Natural killer cell (primary cell): ENCODE measurements at regions not wholly inside any gene's neighbourhood (a gene's known extent, or its start where the extent isn't known, plus 50 kb on each side); places are given as distances from the start of the nearest gene placed in this dataset.

Experiments
- ATAC-seq, 3 donors: fragments of 150-1000 bp in 2 of 3; fragments of 200-7000 bp in 1 of 3; cut with Tn5 transposase; 1 replicate in 1 of 3; 2 replicates in 2 of 3; pipeline ENCODE4 v1.10.0; 2021; ENCODE audit warnings: mild to moderate bottlenecking in 2 of 3, moderate library complexity in 2 of 3
- DNase-seq, 2 donors: peaks; one replicate each; pipeline versions ENCODE4 v3.0.0 to v3.0.0-alpha.2; 2013 to 2021; ENCODE audit warnings: mixed read lengths in 1 of 2
- H3K27ac ChIP-seq: one replicate; pipeline ENCODE4 v1.5.1; 2013; ENCODE audit warnings: mild to moderate bottlenecking, low read length
- H3K27me3 ChIP-seq: one replicate; pipeline ENCODE4 v1.6.1; 2013; ENCODE audit warnings: low read length; ENCODE audit not compliant: control insufficient read depth, insufficient read depth
- H3K36me3 ChIP-seq: one replicate; pipeline ENCODE4 v1.6.1; 2013; ENCODE audit warnings: low read length; ENCODE audit not compliant: control insufficient read depth, insufficient read depth
- H3K4me1 ChIP-seq: one replicate; pipeline ENCODE4 v1.6.1; 2013; ENCODE audit warnings: low read length; ENCODE audit not compliant: control insufficient read depth, insufficient read depth
- H3K4me3 ChIP-seq: one replicate; pipeline ENCODE4 v1.5.1; 2013; ENCODE audit warnings: low read length
- H3K9me3 ChIP-seq: one replicate; pipeline ENCODE4 v1.6.1; 2013; ENCODE audit warnings: low read length; ENCODE audit not compliant: control insufficient read depth, insufficient read depth
- H3K27ac Mint-ChIP-seq, 2 donors: one replicate each; pipeline ENCODE4 v1.8.0; 2022; ENCODE audit warnings: mild to moderate bottlenecking in 2 of 2, mixed read lengths in 2 of 2, moderate library complexity in 1 of 2
- H3K27me3 Mint-ChIP-seq, 2 donors: one replicate each; pipeline ENCODE4 v1.8.0; 2022; ENCODE audit warnings: low read depth in 2 of 2, mixed read lengths in 2 of 2
- H3K36me3 Mint-ChIP-seq: one replicate; pipeline ENCODE4 v1.8.0; 2022; ENCODE audit warnings: mixed read lengths
- H3K4me1 Mint-ChIP-seq, 2 donors: one replicate each; pipeline ENCODE4 v1.8.0; 2022; ENCODE audit warnings: mixed read lengths in 2 of 2
- H3K4me3 Mint-ChIP-seq: one replicate; pipeline ENCODE4 v1.8.0; 2022; ENCODE audit warnings: mild to moderate bottlenecking, moderate library complexity, mixed read lengths
- H3K9me3 Mint-ChIP-seq, 2 donors: one replicate each; pipeline ENCODE4 v1.8.0; 2022; ENCODE audit warnings: mixed read lengths in 2 of 2
- CTCF ChIP-seq: fragments of 200-600 bp; IDR thresholded peaks from one replicate; pipeline ENCODE4 v1.8.0; 2022; ENCODE audit warnings: antibody characterized with exemption
- WGBS: methylation state at CpG from one replicate; pipeline ENCODE4 v1.1.7; 2013; ENCODE audit warnings: missing lambda C conversion rate; ENCODE audit not compliant: insufficient coverage; 5-methylcytosine and 5-hydroxymethylcytosine counted together
- intact Hi-C: fragments of 100-400 bp; cut with micrococcal nuclease; formaldehyde crosslinking; loops from one replicate; pipeline ENCODE4 v1.14.2; 2022

- ATAC-seq (no peak), DNase-seq (no peak)
- Histone ChIP-seq H3K4me1 (no peaks in the 10 kb centered on the region), H3K36me3 (no peaks in the 10 kb centered on the region), H3K27me3 (no peaks in the 10 kb centered on the region), H3K4me3 (no peak overlapping the region), H3K9me3 (peaks cover 3% of the 10 kb centered on the region), H3K27ac (no peak overlapping the region)
- Mint-ChIP-seq H3K36me3 (peaks cover 7% of the 10 kb centered on the region), H3K9me3 (peaks cover 9 to 19% of the 10 kb centered on the region in 2 donors), H3K4me1 (no peaks in the 10 kb centered on the region), H3K4me3 (no peak overlapping the region), H3K27me3 (no peaks in the 10 kb centered on the region), H3K27ac (no peak overlapping the region)
- no peak for TF ChIP-seq CTCF
- WGBS: 80% methylated on average over 1 of the region's 3 CpGs
- intact Hi-C loops: no loop called here
These were observed 211.2 kb downstream of the CDH10 start for GRCh38 chr5:24433555-24433954.
